Amniotic stem cell (primary cell): ENCODE measurements at regions not wholly inside any gene's neighbourhood (a gene's known extent, or its start where the extent isn't known, plus 50 kb on each side); places are given as distances from the start of the nearest gene placed in this dataset.

ENCODE experiments used
- DNase-seq: peaks from one replicate; lab custom pipeline; 2025; lab: John Stamatoyannopoulos, UW

DNA sequence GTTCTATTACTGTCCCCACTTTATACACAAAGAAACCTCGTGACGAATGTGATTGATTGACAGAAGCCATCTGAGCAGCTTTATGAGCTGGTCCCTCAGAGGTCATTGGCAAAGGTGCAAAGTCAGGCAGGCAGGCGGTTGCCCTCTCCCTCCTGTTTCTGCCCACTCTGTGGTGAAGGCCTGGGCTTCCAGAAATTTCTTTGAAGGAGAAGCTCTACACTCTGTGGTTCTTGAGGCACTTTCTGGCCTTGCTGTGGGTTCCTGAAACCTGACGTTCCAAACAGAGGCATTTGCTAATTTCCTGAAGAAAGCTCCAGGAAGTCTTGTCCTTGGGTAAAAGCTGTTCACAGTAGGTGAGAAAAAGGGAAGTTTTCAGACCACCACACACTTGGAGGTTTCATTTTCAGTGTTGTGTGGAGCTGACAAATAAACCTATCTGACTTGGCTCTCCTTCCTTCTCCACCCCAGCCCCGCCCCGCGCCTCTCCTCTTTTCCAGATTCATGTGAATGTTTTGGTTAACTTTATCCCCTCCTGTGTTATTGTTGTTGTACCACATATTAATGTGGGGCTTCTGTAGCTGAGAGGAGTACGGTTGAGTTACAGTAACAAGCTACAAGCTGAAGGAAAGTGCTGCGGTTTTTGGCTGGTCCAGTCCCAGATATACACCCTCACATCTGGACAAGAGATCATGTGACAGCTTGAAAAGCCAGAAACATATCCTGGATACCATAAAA is 274.1 kb downstream of the CLIC5 start:
- DNase-seq, result no peak

- DNase-seq, result no peak
Observed at GRCh38 chr6:45739058-45739457, 276.6 kb downstream of the CLIC5 start.

GRCh38 chr6:45738057-45738455 is 277.6 kb downstream of the CLIC5 start:
- no peak for DNase-seq

GRCh38 chr6:45737331-45738056 is 278.2 kb downstream of the CLIC5 start:
- no peak for DNase-seq

GRCh38 chr6:45736134-45736533 is 279.5 kb downstream of the CLIC5 start:
- no peak for DNase-seq

- no peak for DNase-seq
Observed at GRCh38 chr6:45732731-45733130, 282.9 kb downstream of the CLIC5 start.

DNA sequence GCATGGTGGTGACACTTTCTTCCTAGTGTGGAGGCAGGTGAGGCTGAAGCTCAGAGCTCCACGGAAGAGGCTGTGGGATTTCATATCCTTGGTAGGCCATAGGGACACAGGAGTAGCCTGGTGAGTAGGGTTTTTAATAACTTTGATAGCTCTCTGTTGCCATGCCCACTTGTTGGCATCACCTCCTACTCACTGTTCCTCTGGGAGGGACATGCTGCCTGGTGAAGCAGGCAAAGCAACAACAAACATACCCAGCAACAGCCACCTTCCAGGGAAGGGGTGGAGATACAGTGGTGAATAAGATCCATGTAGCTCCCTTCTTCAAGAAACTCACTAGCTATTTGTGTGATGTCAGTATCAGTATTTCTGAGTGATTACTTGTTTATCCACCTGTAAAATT is 285.4 kb downstream of the CLIC5 start:
- DNase-seq, result no peak

GRCh38 chr6:45728674-45729073 is 287.0 kb downstream of the CLIC5 start:
- no peak for DNase-seq

- DNase-seq, result no peak
Observed at GRCh38 chr6:45727819-45728449, 287.7 kb downstream of the CLIC5 start.

DNA sequence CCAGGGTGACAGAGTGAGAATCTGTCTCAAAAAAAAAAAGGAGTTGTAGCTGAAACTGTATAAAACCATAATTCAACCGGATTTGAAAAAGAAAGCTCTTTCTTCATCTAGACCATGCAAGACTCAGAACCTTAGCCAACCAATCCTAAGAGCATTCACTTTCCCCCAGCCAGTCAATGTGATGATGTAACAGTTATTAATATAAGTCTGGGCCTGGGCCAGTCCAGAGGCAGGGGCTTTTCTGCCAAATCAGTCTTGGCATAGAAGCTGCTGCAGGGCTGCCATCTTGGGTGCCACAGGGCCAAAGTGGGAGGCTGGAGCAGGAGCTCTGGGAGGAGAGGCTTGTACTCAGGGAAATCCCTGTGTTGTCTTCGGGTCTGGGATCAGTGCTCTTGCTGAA is 288.4 kb downstream of the CLIC5 start:
- no peak for DNase-seq

GRCh38 chr6:45726444-45726843 is 289.2 kb downstream of the CLIC5 start:
- no peak for DNase-seq

GRCh38 chr6:45724511-45724910 is 291.1 kb downstream of the CLIC5 start:
- no peak for DNase-seq

GRCh38 chr6:45724027-45724426 is 291.6 kb downstream of the CLIC5 start:
- DNase-seq, result no peak

DNA sequence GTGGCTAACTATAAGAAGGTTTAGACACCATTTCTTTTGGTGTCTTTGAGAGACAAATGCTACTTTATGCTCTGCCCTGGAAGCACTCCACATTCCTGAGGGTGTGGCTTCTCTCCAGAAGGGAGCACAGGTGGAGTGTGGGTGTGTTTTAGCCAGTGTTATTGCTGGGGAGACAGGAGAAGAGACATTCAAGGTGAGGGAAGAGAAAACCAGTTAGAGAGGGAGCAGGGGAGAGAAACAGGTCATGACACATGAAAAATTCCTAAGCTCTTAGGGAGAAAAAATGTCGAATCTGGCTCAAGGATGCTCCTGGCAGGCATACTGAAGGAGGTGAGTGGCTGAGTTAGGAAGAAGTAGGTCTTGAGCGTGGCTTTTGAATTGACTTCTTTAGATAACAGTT is 292.8 kb downstream of the CLIC5 start:
- DNase-seq, result no peak

GRCh38 chr6:45721665-45722064 is 294.0 kb downstream of the CLIC5 start:
- no peak for DNase-seq

GRCh38 chr6:45718871-45719270 is 296.8 kb downstream of the CLIC5 start:
- no peak for DNase-seq

DNA sequence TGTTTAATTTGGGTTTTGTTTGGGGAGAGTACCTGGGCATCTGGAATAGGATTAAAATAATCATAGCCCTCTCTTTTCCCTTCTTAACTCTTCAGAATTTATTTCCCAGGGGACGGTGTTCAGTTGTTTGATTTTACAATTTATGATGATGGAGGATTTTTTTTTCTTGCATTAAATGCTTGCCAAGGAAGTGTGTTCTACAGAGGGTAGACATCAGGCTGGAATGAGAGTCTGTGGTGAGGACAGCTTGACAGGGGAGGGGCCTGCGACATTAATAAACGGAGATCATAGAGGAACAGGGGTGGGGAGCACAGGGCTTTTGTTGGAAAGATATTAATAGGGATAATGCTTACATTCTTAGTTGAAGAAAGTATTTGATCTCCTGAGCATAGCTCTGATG is 297.5 kb downstream of the CLIC5 start:
- no peak for DNase-seq

- no peak for DNase-seq
Observed at GRCh38 chr6:45717715-45718114, 297.9 kb downstream of the CLIC5 start.

- no peak for DNase-seq
Observed at GRCh38 chr6:45717027-45717426, 298.6 kb downstream of the CLIC5 start.

- no peak for DNase-seq
Observed at GRCh38 chr6:45715508-45715803, 300.2 kb downstream of the CLIC5 start.

DNA sequence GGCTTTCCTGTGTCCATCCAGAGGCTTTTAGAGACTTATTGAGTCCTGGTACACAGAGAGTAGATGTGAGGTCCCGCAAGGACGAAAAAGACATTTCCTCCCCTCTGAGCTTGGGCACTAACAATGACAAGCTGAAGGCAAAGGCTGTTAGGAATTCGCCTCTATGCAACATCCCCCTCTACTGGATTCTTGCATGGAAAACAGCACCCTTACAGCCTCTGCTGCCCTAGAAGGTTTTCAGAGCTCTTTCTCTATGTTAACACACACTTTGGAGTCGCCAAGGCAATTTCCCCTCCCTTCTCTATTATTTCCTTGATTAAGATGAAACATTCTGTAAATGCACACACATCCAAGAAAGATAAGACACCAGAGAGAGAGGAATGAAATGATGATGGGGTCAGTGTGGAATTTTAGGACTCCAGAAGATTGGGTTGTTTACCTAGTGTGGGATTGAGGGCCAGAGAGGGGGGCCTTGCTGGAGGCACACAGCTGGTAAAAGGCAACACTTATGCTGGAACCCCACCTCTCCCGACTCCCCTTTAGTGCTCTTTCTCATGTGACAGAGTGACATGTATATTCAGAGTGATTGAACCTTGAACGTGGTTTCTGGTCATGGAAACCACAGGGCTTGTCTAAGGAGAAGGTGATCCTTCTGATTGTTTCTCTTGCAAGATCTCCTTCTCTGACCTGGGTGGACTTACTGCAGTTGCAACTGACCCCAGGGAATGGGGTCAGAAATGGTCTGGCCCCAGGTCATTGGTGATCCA is 300.7 kb downstream of the CLIC5 start:
- DNase-seq, result peak; percentile 75

GRCh38 chr6:45714006-45714730 is 301.5 kb downstream of the CLIC5 start:
- DNase-seq, result no peak
